Activated T-helper 1 cell treated with anti-CD3 and anti-CD28 coated beads, Interleukin-12 subunit alpha, Interleukin-12 subunit beta, Interleukin-2, Interleukin-4 antibody, amounts not matched to agents 30 ng/mL and 10 ng/mL and 1 ng/mL, durations not matched to agents 14 hours and 24 hours and 36 hours (primary cell): ENCODE measurements at regions not wholly inside any gene's neighbourhood (a gene's known extent, or its start where the extent isn't known, plus 50 kb on each side); places are given as distances from the start of the nearest gene placed in this dataset.
"Not testable (repeated sequence)": the region's sequence is repeated elsewhere in the genome, so short reads cannot be mapped to it uniquely, and the experiment has no call there.

Source experiments
- DNase-seq: peaks from one replicate; pipeline ENCODE4 v3.0.0; 2021; ENCODE audit warnings: low spot score
- H3K27ac Mint-ChIP-seq: one replicate; pipeline ENCODE4 v1.8.0; 2021; ENCODE audit warnings: mild to moderate bottlenecking, mixed read lengths
- H3K27me3 Mint-ChIP-seq: one replicate; pipeline ENCODE4 v1.8.0; 2022; ENCODE audit warnings: mild to moderate bottlenecking, moderate library complexity, mixed read lengths; ENCODE audit not compliant: insufficient read depth
- H3K36me3 Mint-ChIP-seq: one replicate; pipeline ENCODE4 v1.8.0; 2021; ENCODE audit warnings: low read depth, mixed read lengths
- H3K4me1 Mint-ChIP-seq: one replicate; pipeline ENCODE4 v1.8.0; 2021; ENCODE audit warnings: low read depth, mixed read lengths
- H3K4me3 Mint-ChIP-seq: one replicate; pipeline ENCODE4 v1.8.0; 2021; ENCODE audit warnings: mild to moderate bottlenecking, moderate library complexity, mixed read lengths
- H3K9me3 Mint-ChIP-seq: one replicate; pipeline ENCODE4 v1.8.0; 2021; ENCODE audit warnings: mixed read lengths
- intact Hi-C: fragments of 100-400 bp; cut with micrococcal nuclease; formaldehyde crosslinking; loops from one replicate; pipeline ENCODE4 v1.15.1; 2024

DNA sequence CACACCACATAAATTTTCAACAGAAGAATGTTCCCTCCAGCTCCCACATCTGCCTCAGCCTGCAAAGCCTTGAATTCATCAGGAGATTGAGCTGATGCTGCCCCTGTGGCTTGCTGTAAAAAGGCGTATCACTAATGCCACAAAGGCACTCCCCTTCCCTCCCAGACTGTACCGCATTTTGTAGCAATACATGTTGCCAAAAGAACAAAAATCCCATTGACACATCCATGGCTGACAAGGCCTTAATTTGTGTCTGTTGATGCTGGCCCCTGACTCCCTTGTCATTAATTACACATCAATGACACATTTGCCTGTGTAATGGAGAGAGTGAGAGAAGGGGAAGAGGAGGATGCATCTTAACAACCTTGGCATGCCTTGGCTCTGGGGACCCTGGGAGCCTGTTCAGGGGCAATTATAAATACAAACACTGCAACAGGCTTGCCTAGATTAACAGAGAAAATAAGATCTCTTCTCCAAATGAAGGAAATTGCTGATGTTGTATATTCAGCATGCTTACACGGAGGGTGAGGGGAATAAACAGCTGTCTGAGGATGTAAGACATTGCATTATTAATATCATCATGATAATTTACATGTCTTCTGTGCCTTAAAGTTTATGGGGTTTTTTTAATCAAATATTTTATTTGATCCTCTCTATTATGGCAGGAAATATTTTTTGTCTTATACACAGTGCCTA, 264.0 kb downstream of the SUCLG1 start:
- no peak for DNase-seq
- intact Hi-C loops = no loop called here
- H3K27me3 Mint-ChIP-seq = peaks cover 2% of the 10 kb centered on the region
- no peaks in the 10 kb centered on the region for H3K36me3 Mint-ChIP-seq
- no peaks in the 10 kb centered on the region for H3K4me1 Mint-ChIP-seq
- no peak overlapping the region for H3K27ac Mint-ChIP-seq
- no peaks in the 10 kb centered on the region for H3K9me3 Mint-ChIP-seq
- H3K4me3 Mint-ChIP-seq = no peak overlapping the region

DNA sequence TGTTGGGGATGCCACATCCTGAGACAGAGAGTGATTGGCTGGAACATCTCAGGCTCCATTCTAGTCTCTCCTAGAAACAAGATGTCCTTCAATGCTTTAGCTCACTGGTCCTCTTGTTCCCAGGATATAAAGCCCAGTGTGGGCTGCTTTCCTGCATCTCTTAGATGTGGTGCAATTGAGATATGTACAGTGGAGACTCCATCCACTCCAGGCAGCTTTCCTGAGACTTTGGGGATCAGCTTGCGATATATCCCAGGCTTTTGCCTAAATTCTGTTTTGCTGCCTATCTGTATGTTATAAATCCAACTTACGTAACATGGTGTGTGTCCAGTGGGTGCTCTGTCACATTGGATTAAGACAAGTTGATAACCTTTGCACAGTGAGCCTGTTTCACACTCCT, 264.9 kb downstream of the SUCLG1 start:
- Mint-ChIP-seq H3K36me3 (no peaks in the 10 kb centered on the region), H3K27me3 (peaks cover 2% of the 10 kb centered on the region), H3K4me3 (no peak overlapping the region), H3K9me3 (no peaks in the 10 kb centered on the region), H3K4me1 (no peaks in the 10 kb centered on the region), H3K27ac (no peak overlapping the region)
- no peak for DNase-seq
- intact Hi-C loops = no loop called here

DNA sequence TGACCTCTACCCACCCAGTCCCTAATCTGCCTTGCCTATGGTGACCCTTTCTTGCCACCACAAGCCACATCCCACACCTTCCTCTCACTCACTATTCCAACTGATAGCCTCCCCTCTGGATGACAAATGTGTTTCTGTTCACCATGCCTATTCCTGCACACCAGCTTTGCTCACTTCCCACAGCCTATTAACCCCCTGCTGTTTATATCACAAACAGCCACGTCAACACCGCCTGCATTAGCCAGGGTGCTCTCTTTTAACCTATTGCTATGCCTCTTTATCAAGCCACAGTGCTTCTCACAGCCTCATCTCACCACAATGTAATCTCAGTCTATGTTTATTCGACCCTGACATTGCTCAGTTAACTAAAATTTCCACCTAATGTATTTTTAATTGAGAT, 271.8 kb downstream of the SUCLG1 start:
- DNase-seq = no peak
- H3K4me1 Mint-ChIP-seq = no peaks in the 10 kb centered on the region
- H3K36me3 Mint-ChIP-seq = no peaks in the 10 kb centered on the region
- intact Hi-C loops = no loop called here
- H3K27ac Mint-ChIP-seq = no peak overlapping the region
- peaks cover 2% of the 10 kb centered on the region for H3K27me3 Mint-ChIP-seq
- H3K9me3 Mint-ChIP-seq = no peaks in the 10 kb centered on the region
- H3K4me3 Mint-ChIP-seq = no peak overlapping the region

DNA sequence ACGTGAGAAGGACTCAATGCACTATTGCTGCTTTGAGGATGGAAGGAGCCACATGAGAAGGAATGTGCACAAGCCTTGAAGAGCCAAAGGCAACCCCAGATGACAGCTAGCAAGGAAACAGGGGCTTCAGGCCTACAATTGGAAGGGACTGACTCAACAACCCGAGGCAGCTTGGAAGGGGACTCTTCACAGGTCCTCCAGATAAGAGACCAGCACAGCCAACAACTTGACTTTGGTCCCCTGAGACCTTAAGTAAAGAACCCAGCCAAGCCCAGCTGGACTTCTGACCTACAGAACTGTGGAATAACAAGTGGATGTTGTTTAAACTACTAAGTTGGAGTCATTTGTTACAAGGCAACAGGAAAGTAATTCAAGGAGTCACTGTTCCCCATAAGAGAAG, 277.2 kb downstream of the SUCLG1 start:
- DNase-seq = no peak
- no peaks in the 10 kb centered on the region for H3K36me3 Mint-ChIP-seq
- no peak overlapping the region for H3K4me3 Mint-ChIP-seq
- H3K27ac Mint-ChIP-seq = no peak overlapping the region
- H3K27me3 Mint-ChIP-seq = peaks cover 4% of the 10 kb centered on the region
- intact Hi-C loops = no loop called here
- H3K9me3 Mint-ChIP-seq = no peaks in the 10 kb centered on the region
- no peaks in the 10 kb centered on the region for H3K4me1 Mint-ChIP-seq

DNA sequence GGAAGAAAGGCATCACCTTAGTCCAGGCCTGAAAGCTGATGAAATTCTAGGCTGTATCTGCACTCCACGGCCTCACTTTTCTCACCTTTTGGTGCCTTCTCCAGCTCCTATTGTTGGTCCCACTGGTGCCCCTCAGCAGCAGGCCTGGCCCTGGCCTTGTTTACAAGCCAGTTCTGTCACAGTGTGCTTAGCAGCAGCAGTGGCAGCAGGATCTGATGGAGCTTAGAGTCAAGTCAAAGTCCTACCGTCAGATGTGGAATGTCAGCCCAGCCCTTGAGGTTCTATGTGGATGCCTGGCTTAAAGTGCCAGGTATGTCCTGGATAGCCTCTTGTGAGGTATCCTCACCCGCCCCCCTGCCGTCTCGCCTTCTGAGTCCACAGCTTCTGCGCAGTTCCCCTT, 281.3 kb downstream of the SUCLG1 start:
- H3K9me3 Mint-ChIP-seq = no peaks in the 10 kb centered on the region
- peaks cover 4% of the 10 kb centered on the region for H3K27me3 Mint-ChIP-seq
- no peaks in the 10 kb centered on the region for H3K4me1 Mint-ChIP-seq
- no peaks in the 10 kb centered on the region for H3K36me3 Mint-ChIP-seq
- no peak overlapping the region for H3K4me3 Mint-ChIP-seq
- no peak for DNase-seq
- H3K27ac Mint-ChIP-seq = no peak overlapping the region
- intact Hi-C loops = no loop called here

DNA sequence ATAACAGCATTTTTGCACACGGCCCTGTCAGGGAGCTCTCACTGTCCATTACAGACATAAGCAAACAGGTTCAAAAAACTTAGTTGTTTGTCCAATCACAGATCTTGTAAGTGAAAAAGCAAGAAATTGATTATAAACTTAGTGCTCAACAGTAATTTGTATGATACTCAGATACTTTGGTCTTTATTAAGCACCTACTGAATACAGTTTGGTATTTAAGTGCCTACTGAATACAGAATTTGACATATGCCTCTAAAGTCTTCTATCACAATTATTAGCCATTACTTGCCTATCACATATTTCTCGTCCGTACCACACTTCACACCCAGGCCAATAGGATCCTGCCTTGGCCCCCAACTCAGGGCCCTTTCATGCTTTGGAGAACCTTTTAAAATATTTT, 283.1 kb downstream of the SUCLG1 start:
- H3K36me3 Mint-ChIP-seq = no peaks in the 10 kb centered on the region
- no peak overlapping the region for H3K4me3 Mint-ChIP-seq
- H3K9me3 Mint-ChIP-seq = no peaks in the 10 kb centered on the region
- no peaks in the 10 kb centered on the region for H3K4me1 Mint-ChIP-seq
- H3K27me3 Mint-ChIP-seq = peaks cover 4% of the 10 kb centered on the region
- intact Hi-C loops = no loop called here
- DNase-seq = no peak
- H3K27ac Mint-ChIP-seq = no peak overlapping the region

DNA sequence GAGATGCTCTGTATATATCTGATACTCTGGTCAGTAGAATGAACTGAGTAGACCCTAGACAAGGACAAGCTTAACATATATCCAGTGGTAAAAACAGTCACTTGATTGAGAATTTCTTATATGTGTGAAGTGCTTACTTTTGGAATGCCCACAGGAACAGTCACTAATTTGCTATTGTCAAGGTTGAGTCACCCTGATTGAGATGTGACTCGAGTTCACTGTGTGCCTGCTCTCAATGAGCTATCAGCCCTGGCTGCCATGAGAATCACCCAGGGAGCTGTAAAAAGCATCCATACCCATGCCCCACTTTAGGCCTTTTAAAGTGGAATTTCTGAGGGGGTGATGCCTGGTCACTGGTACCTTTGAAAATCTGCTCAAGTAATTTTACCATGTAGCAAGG, 283.7 kb downstream of the SUCLG1 start:
- H3K4me3 Mint-ChIP-seq = no peak overlapping the region
- H3K36me3 Mint-ChIP-seq = no peaks in the 10 kb centered on the region
- H3K27me3 Mint-ChIP-seq = peaks cover 4% of the 10 kb centered on the region
- H3K27ac Mint-ChIP-seq = no peak overlapping the region
- no peaks in the 10 kb centered on the region for H3K4me1 Mint-ChIP-seq
- DNase-seq = no peak
- no peaks in the 10 kb centered on the region for H3K9me3 Mint-ChIP-seq
- intact Hi-C loops = no loop called here

DNA sequence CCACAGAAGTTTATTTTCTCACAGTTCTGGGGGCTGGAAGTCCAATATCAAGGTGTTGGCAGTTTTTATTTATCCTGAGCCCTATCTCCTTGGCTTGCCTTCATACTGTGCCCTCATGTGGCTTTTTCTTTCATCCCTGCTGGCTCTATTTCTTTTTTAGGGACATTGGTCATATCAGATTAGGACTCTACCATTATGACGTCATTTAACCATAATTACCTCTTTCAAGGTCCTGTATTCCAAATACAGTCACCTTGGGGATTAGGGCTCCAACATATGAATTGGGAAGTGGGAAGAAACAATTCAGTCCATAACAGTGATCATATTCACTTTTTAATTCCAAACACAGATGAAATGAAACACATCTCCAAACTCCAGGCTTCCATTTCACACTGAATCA, 286.0 kb downstream of the SUCLG1 start:
- Mint-ChIP-seq H3K27ac (no peak overlapping the region), H3K9me3 (no peaks in the 10 kb centered on the region), H3K4me1 (no peaks in the 10 kb centered on the region), H3K27me3 (peaks cover 1% of the 10 kb centered on the region), H3K4me3 (no peak overlapping the region), H3K36me3 (no peaks in the 10 kb centered on the region)
- no peak for DNase-seq
- intact Hi-C loops = no loop called here

DNA sequence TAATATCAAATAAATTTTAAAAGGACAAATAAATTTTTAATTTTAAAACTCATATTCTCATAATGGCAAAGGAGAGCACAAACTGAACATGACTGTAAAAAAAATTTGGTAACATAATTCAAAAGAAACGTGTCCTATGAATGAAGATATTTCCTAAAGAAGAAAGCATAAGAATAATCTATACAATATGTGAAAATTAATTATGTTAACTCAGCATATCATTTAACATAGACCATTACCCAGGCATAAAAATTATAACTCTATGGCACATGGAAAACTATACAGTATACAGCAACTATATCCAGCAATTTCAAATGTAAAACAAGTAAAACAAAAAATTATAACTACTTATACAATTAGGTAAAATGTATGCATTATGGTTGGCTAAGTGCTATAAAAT, 288.1 kb downstream of the SUCLG1 start:
- Mint-ChIP-seq H3K9me3 (no peaks in the 10 kb centered on the region), H3K36me3 (no peaks in the 10 kb centered on the region), H3K4me3 (no peak overlapping the region), H3K4me1 (no peaks in the 10 kb centered on the region), H3K27me3 (peaks cover 7% of the 10 kb centered on the region), H3K27ac (no peak overlapping the region)
- intact Hi-C loops = no loop called here
- DNase-seq = no peak

DNA sequence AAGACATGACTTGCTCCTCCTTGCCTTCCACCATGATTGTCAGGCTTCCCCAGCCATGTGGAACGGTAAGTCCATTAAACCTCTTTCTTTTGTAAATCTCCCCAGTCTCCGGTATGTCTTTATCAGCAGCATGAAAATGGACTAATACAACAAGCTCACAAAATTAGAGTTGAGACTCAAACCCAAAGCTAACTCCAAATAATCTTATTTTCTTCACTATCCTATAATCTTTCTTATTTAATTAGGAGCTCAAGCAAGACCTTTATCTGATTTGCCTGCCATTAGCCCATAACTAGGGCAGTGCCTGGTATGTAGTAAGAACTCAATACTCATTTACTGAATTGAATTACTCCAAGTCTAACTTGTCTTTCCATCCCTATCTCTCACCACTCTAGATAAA, 289.2 kb downstream of the SUCLG1 start:
- Mint-ChIP-seq H3K27ac (no peak overlapping the region), H3K36me3 (no peaks in the 10 kb centered on the region), H3K9me3 (no peaks in the 10 kb centered on the region), H3K4me1 (no peaks in the 10 kb centered on the region), H3K27me3 (peaks cover 7% of the 10 kb centered on the region), H3K4me3 (no peak overlapping the region)
- no peak for DNase-seq
- intact Hi-C loops = no loop called here

DNA sequence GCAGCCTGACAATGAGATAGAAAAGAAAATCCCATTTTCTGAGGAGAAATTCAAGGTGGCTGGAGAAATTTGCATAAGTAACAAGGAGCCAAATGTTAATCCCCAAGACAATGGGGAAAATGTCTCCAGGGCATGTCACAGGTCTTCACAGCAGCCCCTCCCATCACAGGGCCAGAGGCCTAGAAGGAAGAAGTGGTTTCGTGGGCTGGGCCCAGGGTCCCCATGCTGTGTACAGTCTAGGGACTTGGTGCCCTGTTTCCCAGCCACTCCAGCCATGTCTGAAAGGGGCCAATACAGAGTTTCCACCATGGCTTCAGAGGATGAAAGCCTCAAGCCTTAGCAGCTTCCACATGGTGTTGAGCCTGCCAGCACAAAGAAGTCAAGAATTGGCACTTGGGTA, 290.5 kb downstream of the SUCLG1 start:
- H3K27me3 Mint-ChIP-seq, H3K36me3 Mint-ChIP-seq, H3K27ac Mint-ChIP-seq, H3K9me3 Mint-ChIP-seq, intact Hi-C loops, DNase-seq, H3K4me1 Mint-ChIP-seq, H3K4me3 Mint-ChIP-seq: not testable (repeated sequence)

DNA sequence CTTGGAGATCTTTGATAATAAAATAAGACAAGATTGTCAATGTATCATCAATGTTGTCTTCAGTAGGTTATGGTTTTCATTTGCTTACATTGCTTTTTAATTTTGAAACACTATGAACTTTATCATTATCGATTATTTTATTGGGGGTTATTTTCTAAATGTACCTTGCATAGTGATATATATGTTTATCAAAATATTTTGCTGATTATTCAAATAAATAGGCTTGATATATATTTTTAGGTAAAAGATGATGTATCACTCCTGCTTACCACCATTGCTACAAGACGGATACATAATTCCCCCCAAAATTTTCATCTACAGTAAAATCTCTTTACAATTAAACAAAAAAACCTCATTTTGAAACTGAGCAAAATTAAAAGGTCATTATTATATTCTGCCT, 293.8 kb downstream of the SUCLG1 start:
- no peak overlapping the region for H3K27ac Mint-ChIP-seq
- peaks cover 7% of the 10 kb centered on the region for H3K27me3 Mint-ChIP-seq
- no peaks in the 10 kb centered on the region for H3K4me1 Mint-ChIP-seq
- no peak for DNase-seq
- no peaks in the 10 kb centered on the region for H3K36me3 Mint-ChIP-seq
- intact Hi-C loops = no loop called here
- no peaks in the 10 kb centered on the region for H3K9me3 Mint-ChIP-seq
- no peak overlapping the region for H3K4me3 Mint-ChIP-seq

DNA sequence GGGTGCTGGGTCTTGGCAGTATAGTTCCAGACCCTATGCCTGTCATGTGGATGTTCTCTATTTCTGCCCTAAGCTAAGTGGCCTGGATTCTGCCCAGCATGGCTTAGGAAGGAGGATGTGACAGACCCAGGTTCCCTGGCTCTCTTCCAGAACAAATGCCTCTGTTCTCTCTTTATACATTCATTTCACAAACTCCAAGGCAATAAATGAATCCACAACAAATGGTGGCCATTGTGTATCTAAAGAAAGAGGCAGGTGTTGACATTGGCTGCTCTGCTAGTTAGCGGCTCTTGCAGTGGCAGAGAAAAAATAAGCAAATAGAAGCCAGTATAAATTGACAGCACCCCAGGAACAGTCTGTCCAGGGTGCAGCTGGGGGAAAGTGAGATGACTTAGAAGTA, 298.6 kb downstream of the SUCLG1 start:
- Mint-ChIP-seq H3K36me3 (no peaks in the 10 kb centered on the region), H3K27me3 (no peaks in the 10 kb centered on the region), H3K9me3 (no peaks in the 10 kb centered on the region), H3K4me1 (no peaks in the 10 kb centered on the region), H3K27ac (no peak overlapping the region), H3K4me3 (no peak overlapping the region)
- intact Hi-C loops = no loop called here
- no peak for DNase-seq

DNA sequence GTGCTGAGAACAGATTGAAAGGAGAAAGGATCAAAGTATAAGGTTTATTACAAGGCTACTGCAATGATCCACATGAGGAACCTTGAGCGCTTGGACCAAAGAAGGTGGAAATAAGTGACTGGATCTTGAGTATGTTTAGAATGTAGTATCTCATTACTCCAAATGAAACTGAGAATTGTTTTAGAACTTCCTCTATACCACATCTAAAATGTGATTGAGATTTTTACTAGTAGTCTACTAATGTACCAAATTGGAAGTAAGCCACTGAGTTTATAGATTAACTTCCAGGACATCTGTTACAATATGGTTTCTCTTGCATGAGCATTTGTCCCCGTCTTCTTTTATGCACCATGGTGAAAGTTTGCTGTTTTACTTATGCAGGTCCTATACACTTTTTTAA, 300.5 kb downstream of the SUCLG1 start:
- Mint-ChIP-seq H3K27me3 (no peaks in the 10 kb centered on the region), H3K36me3 (no peaks in the 10 kb centered on the region), H3K4me3 (no peak overlapping the region), H3K27ac (no peak overlapping the region), H3K4me1 (no peaks in the 10 kb centered on the region), H3K9me3 (no peaks in the 10 kb centered on the region)
- DNase-seq = no peak
- intact Hi-C loops = no loop called here
